Caco-2 (cell line): ENCODE measurements at regions not wholly inside any gene's neighbourhood (a gene's known extent, or its start where the extent isn't known, plus 50 kb on each side); places are given as distances from the start of the nearest gene placed in this dataset.

Experiments used
- BruUV-seq: library from RNA; stranded (reverse); fragments of 400-500 nt; replicated peaks from 2 replicates; lab custom pipeline; 2021; lab: Mats Ljungman, UMichigan
- CTCF ChIA-PET: fragments of 300-600 bp; sonication (Branson Sonifier 250); formaldehyde crosslinking; loops from one replicate; lab custom pipeline; 2022; ENCODE audit warnings: antibody characterized with exemption; lab: Charles Lee
- POLR2A ChIA-PET: fragments of 300-600 bp; sonication (Branson Sonifier 250); formaldehyde crosslinking; loops from one replicate; lab custom pipeline; 2022; ENCODE audit warnings: antibody characterized with exemption; lab: Charles Lee
- DNase-seq, 2 experiments: peaks; one replicate each; pipeline versions ENCODE4 v3.0.0 to v3.0.0-alpha.2; 2020 to 2022
- H3K27me3 ChIP-seq: replicated peaks from 2 replicates; pipeline ENCODE4 v1.6.0; 2011; ENCODE audit warnings: low read length; ENCODE audit not compliant: control insufficient read depth, insufficient read depth
- H3K36me3 ChIP-seq: 2 replicates; pipeline ENCODE4 v1.5.1; 2011; ENCODE audit warnings: low read length; ENCODE audit not compliant: control insufficient read depth, insufficient read depth
- H3K4me1 ChIP-seq: fragments of 250-450 bp; sonication (Bioruptor Pico); 2 replicates; pipeline ENCODE4 v1.5.1; 2020; ENCODE audit warnings: mild to moderate bottlenecking
- H3K4me3 ChIP-seq: 2 replicates; pipeline ENCODE4 v1.5.1; 2011; ENCODE audit warnings: low read depth, mild to moderate bottlenecking, control low read depth, low read length
- H3K9me3 ChIP-seq: fragments of 250-450 bp; sonication (Bioruptor Pico); 2 replicates; pipeline ENCODE4 v1.5.1; 2020; ENCODE audit warnings: mild to moderate bottlenecking, moderate library complexity
- H3K27ac Mint-ChIP-seq: one replicate; pipeline ENCODE4 v1.8.0; 2022; ENCODE audit warnings: mixed read lengths; ENCODE audit not compliant: unreplicated experiment
- H3K27me3 Mint-ChIP-seq: one replicate; pipeline ENCODE4 v1.8.0; 2022; ENCODE audit warnings: mixed read lengths; ENCODE audit not compliant: insufficient read depth, unreplicated experiment
- H3K36me3 Mint-ChIP-seq: one replicate; pipeline ENCODE4 v1.8.0; 2022; ENCODE audit warnings: mild to moderate bottlenecking, mixed read lengths; ENCODE audit not compliant: insufficient read depth, unreplicated experiment
- H3K4me1 Mint-ChIP-seq: one replicate; pipeline ENCODE4 v1.8.0; 2022; ENCODE audit warnings: low read depth, mixed read lengths; ENCODE audit not compliant: unreplicated experiment
- H3K4me3 Mint-ChIP-seq: one replicate; pipeline ENCODE4 v1.8.0; 2022; ENCODE audit warnings: mild to moderate bottlenecking, moderate library complexity, mixed read lengths; ENCODE audit not compliant: unreplicated experiment
- H3K9me3 Mint-ChIP-seq: one replicate; pipeline ENCODE4 v1.8.0; 2022; ENCODE audit warnings: mixed read lengths; ENCODE audit not compliant: unreplicated experiment
- intact Hi-C: fragments of 100-400 bp; cut with micrococcal nuclease; formaldehyde crosslinking; loops from one replicate; pipeline ENCODE4 v1.10.0; 2022; ENCODE audit not compliant: unreplicated experiment
- TF ChIP-seq, protein P1 (sequence below), 2 experiments: fragments of 200-600 bp in 1 of 2; IDR thresholded peaks; 1 replicate in 1 of 2; 2 replicates in 1 of 2; pipeline versions ENCODE4 v1.5.1 to v1.8.0; 2011 to 2022; ENCODE audit warnings: antibody characterized with exemption in 1 of 2, control low read depth in 1 of 2, inconsistent platforms in 1 of 2, low read depth in 1 of 2, low read length in 1 of 2, mild to moderate bottlenecking in 1 of 2, moderate library complexity in 1 of 2; ENCODE audit not compliant: insufficient read depth in 1 of 2, severe bottlenecking in 1 of 2, unreplicated experiment in 1 of 2

DNA sequence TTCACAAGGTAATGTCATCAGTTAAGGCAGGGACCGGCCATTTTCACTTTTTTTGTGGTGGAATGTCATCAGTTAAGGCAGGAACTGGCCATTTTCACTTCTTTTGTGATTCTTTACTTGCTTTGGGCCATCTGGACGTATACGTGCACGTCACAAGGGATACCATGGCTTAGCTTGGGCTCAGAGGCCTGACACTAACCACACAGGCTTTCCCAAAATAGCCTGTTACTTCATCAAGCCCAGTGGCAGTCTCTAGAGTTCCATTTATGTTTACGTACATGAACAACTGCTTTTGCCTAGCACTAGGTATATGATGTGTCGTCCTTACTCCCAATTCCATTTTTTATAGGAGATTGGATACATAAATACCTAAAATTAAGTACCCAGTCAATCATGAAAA, 237.9 kb downstream of the C7orf25 start:
- intact Hi-C loops, result no loop called here
- DNase-seq, result no peak
- TF ChIP-seq, protein P1, sequence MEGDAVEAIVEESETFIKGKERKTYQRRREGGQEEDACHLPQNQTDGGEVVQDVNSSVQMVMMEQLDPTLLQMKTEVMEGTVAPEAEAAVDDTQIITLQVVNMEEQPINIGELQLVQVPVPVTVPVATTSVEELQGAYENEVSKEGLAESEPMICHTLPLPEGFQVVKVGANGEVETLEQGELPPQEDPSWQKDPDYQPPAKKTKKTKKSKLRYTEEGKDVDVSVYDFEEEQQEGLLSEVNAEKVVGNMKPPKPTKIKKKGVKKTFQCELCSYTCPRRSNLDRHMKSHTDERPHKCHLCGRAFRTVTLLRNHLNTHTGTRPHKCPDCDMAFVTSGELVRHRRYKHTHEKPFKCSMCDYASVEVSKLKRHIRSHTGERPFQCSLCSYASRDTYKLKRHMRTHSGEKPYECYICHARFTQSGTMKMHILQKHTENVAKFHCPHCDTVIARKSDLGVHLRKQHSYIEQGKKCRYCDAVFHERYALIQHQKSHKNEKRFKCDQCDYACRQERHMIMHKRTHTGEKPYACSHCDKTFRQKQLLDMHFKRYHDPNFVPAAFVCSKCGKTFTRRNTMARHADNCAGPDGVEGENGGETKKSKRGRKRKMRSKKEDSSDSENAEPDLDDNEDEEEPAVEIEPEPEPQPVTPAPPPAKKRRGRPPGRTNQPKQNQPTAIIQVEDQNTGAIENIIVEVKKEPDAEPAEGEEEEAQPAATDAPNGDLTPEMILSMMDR (IDR thresholded peaks at IDR 0.05; ENCODE audit: insufficient read depth in 1 of 2, low read depth in 1 of 2, low read length in 1 of 2, severe bottlenecking in 1 of 2, unreplicated experiment in 1 of 2), result no peak
- Histone ChIP-seq H3K9me3 (no peaks in the 10 kb centered on the region), H3K4me1 (no peaks in the 10 kb centered on the region), H3K4me3 (no peak overlapping the region), H3K36me3 (no peaks in the 10 kb centered on the region), H3K27me3 (no peaks in the 10 kb centered on the region)
- ChIA-PET POLR2A (no interaction called here), CTCF (no interaction called here)
- Mint-ChIP-seq H3K36me3 (no peaks in the 10 kb centered on the region), H3K4me1 (no peaks in the 10 kb centered on the region), H3K27ac (no peak overlapping the region), H3K4me3 (no peak overlapping the region), H3K9me3 (no peaks in the 10 kb centered on the region), H3K27me3 (peaks cover 10% of the 10 kb centered on the region)
- no TSS peak for BruUV-seq

DNA sequence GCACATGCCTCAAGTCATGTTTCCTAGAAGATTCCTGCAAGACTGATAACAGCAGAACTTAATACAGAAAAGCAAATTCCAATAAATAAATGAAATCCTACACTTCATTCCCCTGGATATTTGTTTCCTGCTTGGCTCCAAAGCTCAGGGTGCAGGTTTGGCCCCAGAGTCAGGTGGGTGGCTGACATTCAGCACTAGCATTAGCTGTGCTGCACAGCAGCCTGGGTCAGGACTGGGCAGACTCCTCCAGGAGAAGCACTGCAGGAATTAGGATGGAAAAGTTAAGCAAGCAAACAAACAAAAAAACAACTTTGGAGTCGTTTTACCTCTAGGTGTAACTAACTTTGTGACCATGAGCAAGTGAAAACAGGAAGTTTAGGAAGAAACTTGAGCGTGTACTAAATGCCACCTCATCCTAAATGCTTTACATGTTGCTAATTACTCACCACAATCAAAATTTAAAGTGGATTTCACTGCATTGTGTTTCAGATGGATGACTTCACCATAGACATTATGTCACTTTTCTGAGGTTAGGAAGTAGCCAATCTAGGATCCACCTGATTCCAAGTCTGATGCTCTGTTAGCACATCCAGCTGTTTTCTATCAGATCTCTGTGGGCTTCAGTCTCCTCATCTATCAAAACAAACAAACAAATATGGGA, 239.4 kb downstream of the C7orf25 start:
- no peak overlapping the region for H3K4me3 Mint-ChIP-seq
- POLR2A ChIA-PET, result no interaction called here
- peaks cover 6% of the 10 kb centered on the region for H3K9me3 Mint-ChIP-seq
- H3K27ac Mint-ChIP-seq, result no peak overlapping the region
- CTCF ChIA-PET, result no interaction called here
- no peaks in the 10 kb centered on the region for H3K4me1 ChIP-seq
- DNase-seq, result no peak
- no peak overlapping the region for H3K4me3 ChIP-seq
- no peaks in the 10 kb centered on the region for H3K36me3 Mint-ChIP-seq
- BruUV-seq, result no TSS peak
- TF ChIP-seq, protein P1 (IDR thresholded peaks at IDR 0.05; ENCODE audit: insufficient read depth in 1 of 2, low read depth in 1 of 2, low read length in 1 of 2, severe bottlenecking in 1 of 2, unreplicated experiment in 1 of 2), result no peak
- no peaks in the 10 kb centered on the region for H3K36me3 ChIP-seq
- H3K27me3 ChIP-seq, result no peaks in the 10 kb centered on the region
- H3K27me3 Mint-ChIP-seq, result peaks cover 11% of the 10 kb centered on the region
- H3K4me1 Mint-ChIP-seq, result no peaks in the 10 kb centered on the region
- no peaks in the 10 kb centered on the region for H3K9me3 ChIP-seq
- intact Hi-C loops, result no loop called here

DNA sequence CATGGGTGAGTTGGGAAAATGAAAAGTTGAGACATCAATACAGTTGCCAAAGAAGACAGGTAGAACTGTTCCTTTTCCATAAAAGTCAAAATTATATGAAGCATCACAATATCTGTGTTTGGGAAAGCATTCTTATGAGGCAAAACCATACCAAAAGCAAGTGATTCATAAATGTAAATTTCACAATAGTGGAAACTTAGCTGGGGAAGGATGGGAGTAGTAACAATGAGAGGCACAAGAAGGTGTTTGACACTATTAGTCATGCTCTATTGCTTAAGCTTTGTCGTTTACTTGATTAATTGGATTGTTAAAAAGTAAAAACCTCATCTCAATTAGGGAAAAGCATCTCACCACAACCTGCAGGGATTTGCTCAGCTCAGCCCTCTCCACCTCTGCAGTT, 240.2 kb downstream of the C7orf25 start:
- Mint-ChIP-seq H3K36me3 (no peaks in the 10 kb centered on the region), H3K27ac (no peak overlapping the region), H3K27me3 (peaks cover 7% of the 10 kb centered on the region), H3K4me1 (no peaks in the 10 kb centered on the region), H3K4me3 (no peak overlapping the region), H3K9me3 (peaks cover 15% of the 10 kb centered on the region)
- H3K36me3 ChIP-seq, result no peaks in the 10 kb centered on the region
- TF ChIP-seq, protein P1 (IDR thresholded peaks at IDR 0.05; ENCODE audit: insufficient read depth in 1 of 2, low read depth in 1 of 2, low read length in 1 of 2, severe bottlenecking in 1 of 2, unreplicated experiment in 1 of 2), result no peak
- ChIA-PET POLR2A (no interaction called here), CTCF (no interaction called here)
- H3K9me3 ChIP-seq, result no peaks in the 10 kb centered on the region
- no peaks in the 10 kb centered on the region for H3K4me1 ChIP-seq
- H3K27me3 ChIP-seq, result no peaks in the 10 kb centered on the region
- no peak overlapping the region for H3K4me3 ChIP-seq
- intact Hi-C loops, result no loop called here
- no peak for DNase-seq
- no TSS peak for BruUV-seq
